ENCODE measurements at regions not wholly inside any gene's neighbourhood (a gene's known extent, or its start where the extent isn't known, plus 50 kb on each side); places are given as distances from the start of the nearest gene placed in this dataset.

- no peak for DNase-seq (ENCODE audit: low spot score)
- ATAC-seq = no peak
These were observed 166.7 kb downstream of the ZNF326 start for GRCh38 chr1:90161625-90162024.

- DNase-seq (ENCODE audit: low spot score) (no peak), ATAC-seq (no peak)
These were observed 161.0 kb downstream of the ZNF326 start for GRCh38 chr1:90155721-90156487.

GRCh38 chr1:90154711-90155110, 159.8 kb downstream of the ZNF326 start:
- ATAC-seq (no peak), DNase-seq (ENCODE audit: low spot score) (no peak)

- DNase-seq (ENCODE audit: low spot score) (no peak), ATAC-seq (peak; percentile 37)
These were observed 154.2 kb downstream of the ZNF326 start for GRCh38 chr1:90149101-90149500.

GRCh38 chr1:90147093-90147492, 152.2 kb downstream of the ZNF326 start:
- no peak for DNase-seq (ENCODE audit: low spot score)
- no peak for ATAC-seq

- DNase-seq (ENCODE audit: low spot score) (no peak), ATAC-seq (no peak)
These were observed 149.9 kb downstream of the ZNF326 start for GRCh38 chr1:90144820-90145219.

GRCh38 chr1:90143591-90143990, 148.7 kb downstream of the ZNF326 start:
- DNase-seq (ENCODE audit: low spot score) = no peak
- ATAC-seq = no peak

GRCh38 chr1:90142697-90143096, 147.8 kb downstream of the ZNF326 start:
- DNase-seq (ENCODE audit: low spot score) (no peak), ATAC-seq (no peak)

- no peak for ATAC-seq
These were observed 144.9 kb downstream of the ZNF326 start for GRCh38 chr1:90139837-90140236.

GRCh38 chr1:90135286-90135685, 140.4 kb downstream of the ZNF326 start:
- ATAC-seq = no peak

More at GRCh38 chr1:90139837-90140236, 144.9 kb downstream of the ZNF326 start:
- no peak for DNase-seq (ENCODE audit: low spot score)

GRCh38 chr1:90134175-90134955, 139.5 kb downstream of the ZNF326 start:
- DNase-seq (ENCODE audit: low spot score) (no peak), ATAC-seq (no peak)

More at GRCh38 chr1:90135286-90135685, 140.4 kb downstream of the ZNF326 start:
- DNase-seq (ENCODE audit: low spot score) = no peak

- ATAC-seq (peak; percentile 80), DNase-seq (ENCODE audit: low spot score) (no peak)
These were observed 138.2 kb downstream of the ZNF326 start for GRCh38 chr1:90133133-90133532.

GRCh38 chr1:90132306-90132705, 137.4 kb downstream of the ZNF326 start:
- peak; percentile 79 for ATAC-seq
- DNase-seq (ENCODE audit: low spot score) = no peak

GRCh38 chr1:90127288-90127953, 132.5 kb downstream of the ZNF326 start:
- ATAC-seq (no peak), DNase-seq (ENCODE audit: low spot score) (no peak)

GRCh38 chr1:90126834-90127233, 131.9 kb downstream of the ZNF326 start:
- DNase-seq (ENCODE audit: low spot score) (no peak), ATAC-seq (no peak)

GRCh38 chr1:90122654-90123340, 127.9 kb downstream of the ZNF326 start:
- DNase-seq (ENCODE audit: low spot score) (peak; percentile 77), ATAC-seq (peak; percentile 79)

- peak; percentile 90 for ATAC-seq
- DNase-seq (ENCODE audit: low spot score) = no peak
These were observed 119.7 kb downstream of the ZNF326 start for GRCh38 chr1:90114521-90115141.

- no peak for DNase-seq (ENCODE audit: low spot score)
- ATAC-seq = no peak
These were observed 113.1 kb downstream of the ZNF326 start for GRCh38 chr1:90107990-90108389.

GRCh38 chr1:90106311-90106710, 111.4 kb downstream of the ZNF326 start:
- ATAC-seq = no peak
- DNase-seq (ENCODE audit: low spot score) = no peak

- ATAC-seq (no peak), DNase-seq (ENCODE audit: low spot score) (no peak)
These were observed 110.1 kb downstream of the ZNF326 start for GRCh38 chr1:90104941-90105538.
